ENCODE measurements at regions not wholly inside any gene's neighbourhood (a gene's known extent, or its start where the extent isn't known, plus 50 kb on each side); places are given as distances from the start of the nearest gene placed in this dataset.
"Not testable (repeated sequence)": the region's sequence is repeated elsewhere in the genome, so short reads cannot be mapped to it uniquely, and the experiment has no call there.

GRCh38 chr9:95784318-95784717 lies 91.2 kb upstream of the ERCC6L2 start:
- FAIRE-seq = no peak

GRCh38 chr9:95783426-95783975 lies 92.0 kb upstream of the ERCC6L2 start:
- FAIRE-seq = no peak

- FAIRE-seq = no peak
Observed at GRCh38 chr9:95780751-95781150, 94.7 kb upstream of the ERCC6L2 start.

GRCh38 chr9:95780121-95780520 lies 95.4 kb upstream of the ERCC6L2 start:
- FAIRE-seq = no peak

- FAIRE-seq = not testable (repeated sequence)
Observed at GRCh38 chr9:95779597-95779996, 95.9 kb upstream of the ERCC6L2 start.

GRCh38 chr9:95778957-95779356 lies 96.5 kb upstream of the ERCC6L2 start:
- no peak for FAIRE-seq

- FAIRE-seq = no peak
Observed at GRCh38 chr9:95777136-95777535, 98.4 kb upstream of the ERCC6L2 start.

- no peak for FAIRE-seq
Observed at GRCh38 chr9:95776176-95776575, 99.3 kb upstream of the ERCC6L2 start.

GRCh38 chr9:95775191-95775590 lies 100.3 kb upstream of the ERCC6L2 start:
- FAIRE-seq = no peak

- no peak for FAIRE-seq
Observed at GRCh38 chr9:95773053-95773418, 102.5 kb upstream of the ERCC6L2 start.

GRCh38 chr9:95772320-95773052 lies 103.0 kb upstream of the ERCC6L2 start:
- no peak for FAIRE-seq

- no peak for FAIRE-seq
Observed at GRCh38 chr9:95771556-95772246, 103.8 kb upstream of the ERCC6L2 start.

GRCh38 chr9:95770653-95771131 lies 104.8 kb upstream of the ERCC6L2 start:
- no peak for FAIRE-seq

GRCh38 chr9:95769909-95770433 lies 105.5 kb upstream of the ERCC6L2 start:
- FAIRE-seq = no peak

GRCh38 chr9:95769473-95769872 lies 106.0 kb upstream of the ERCC6L2 start:
- FAIRE-seq = no peak

GRCh38 chr9:95766906-95767305 lies 108.6 kb upstream of the ERCC6L2 start:
- FAIRE-seq = no peak

GRCh38 chr9:95764533-95765319 lies 110.8 kb upstream of the ERCC6L2 start:
- no peak for FAIRE-seq

GRCh38 chr9:95763983-95764382 lies 111.5 kb upstream of the ERCC6L2 start:
- FAIRE-seq = no peak

GRCh38 chr9:95763006-95763405 lies 112.5 kb upstream of the ERCC6L2 start:
- no peak for FAIRE-seq

GRCh38 chr9:95762322-95762721 lies 113.2 kb upstream of the ERCC6L2 start:
- FAIRE-seq = no peak

- FAIRE-seq = no peak
Observed at GRCh38 chr9:95760791-95761190, 114.7 kb upstream of the ERCC6L2 start.

GRCh38 chr9:95757439-95757838 lies 118.1 kb upstream of the ERCC6L2 start:
- FAIRE-seq = no peak

- FAIRE-seq = no peak
Observed at GRCh38 chr9:95756986-95757385, 118.5 kb upstream of the ERCC6L2 start.
